Medulla oblongata (tissue), 1 donor: ENCODE measurements at regions not wholly inside any gene's neighbourhood (a gene's known extent, or its start where the extent isn't known, plus 50 kb on each side); places are given as distances from the start of the nearest gene placed in this dataset.

Experiments used
- DNase-seq: peaks from one replicate; pipeline ENCODE4 v3.0.0-alpha.2; 2015; ENCODE audit errors: extremely low spot score

- no peak for DNase-seq
Measured at GRCh38 chr14:32003585-32003984, 73.5 kb upstream of the ARHGAP5 start.

GRCh38 chr14:32004300-32004699, 72.8 kb upstream of the ARHGAP5 start:
- DNase-seq = no peak

- DNase-seq = no peak
Measured at GRCh38 chr14:32005628-32006027, 71.5 kb upstream of the ARHGAP5 start.

- DNase-seq = no peak
Measured at GRCh38 chr14:32006263-32007110, 70.6 kb upstream of the ARHGAP5 start.

- no peak for DNase-seq
Measured at GRCh38 chr14:32007755-32008362, 69.2 kb upstream of the ARHGAP5 start.

GRCh38 chr14:32008602-32009193, 68.4 kb upstream of the ARHGAP5 start:
- no peak for DNase-seq

GRCh38 chr14:32009221-32009975, 67.7 kb upstream of the ARHGAP5 start:
- DNase-seq = no peak

GRCh38 chr14:32009976-32010581, 67.0 kb upstream of the ARHGAP5 start:
- DNase-seq = no peak

GRCh38 chr14:32010604-32011125, 66.4 kb upstream of the ARHGAP5 start:
- DNase-seq = no peak

- no peak for DNase-seq
Measured at GRCh38 chr14:32011225-32011624, 65.9 kb upstream of the ARHGAP5 start.

GRCh38 chr14:32012062-32012461, 65.0 kb upstream of the ARHGAP5 start:
- no peak for DNase-seq

- DNase-seq = no peak
Measured at GRCh38 chr14:32012571-32012970, 64.5 kb upstream of the ARHGAP5 start.

- DNase-seq = no peak
Measured at GRCh38 chr14:32013083-32013482, 64.0 kb upstream of the ARHGAP5 start.

GRCh38 chr14:32014057-32014456, 63.0 kb upstream of the ARHGAP5 start:
- DNase-seq = no peak

- DNase-seq = no peak
Measured at GRCh38 chr14:32014498-32014897, 62.6 kb upstream of the ARHGAP5 start.

GRCh38 chr14:32015166-32015565, 61.9 kb upstream of the ARHGAP5 start:
- no peak for DNase-seq

- no peak for DNase-seq
Measured at GRCh38 chr14:32017587-32017986, 59.5 kb upstream of the ARHGAP5 start.

- no peak for DNase-seq
Measured at GRCh38 chr14:32018391-32019092, 58.6 kb upstream of the ARHGAP5 start.

GRCh38 chr14:32019276-32019675, 57.8 kb upstream of the ARHGAP5 start:
- peak; percentile 63 for DNase-seq

GRCh38 chr14:32020882-32021281, 56.2 kb upstream of the ARHGAP5 start:
- no peak for DNase-seq

- DNase-seq = no peak
Measured at GRCh38 chr14:32021341-32021740, 55.8 kb upstream of the ARHGAP5 start.
